ENCODE measurements at regions not wholly inside any gene's neighbourhood (a gene's known extent, or its start where the extent isn't known, plus 50 kb on each side); places are given as distances from the start of the nearest gene placed in this dataset.
"Not testable (repeated sequence)": the region's sequence is repeated elsewhere in the genome, so short reads cannot be mapped to it uniquely, and the experiment has no call there.

- DNase-seq (ENCODE audit: low spot score), result no peak
Observed at GRCh38 chr2:228956701-228957474, 314.2 kb downstream of the PID1 start.

GRCh38 chr2:228949831-228950230 lies 321.3 kb downstream of the PID1 start:
- no peak for DNase-seq (ENCODE audit: low spot score)

- no peak for DNase-seq (ENCODE audit: low spot score)
Observed at GRCh38 chr2:228945710-228946109, 325.4 kb downstream of the PID1 start.

GRCh38 chr2:228942856-228943255 lies 328.2 kb downstream of the PID1 start:
- DNase-seq (ENCODE audit: low spot score), result no peak

- no peak for DNase-seq (ENCODE audit: low spot score)
Observed at GRCh38 chr2:228938629-228939028, 332.5 kb downstream of the PID1 start.

- DNase-seq (ENCODE audit: low spot score), result no peak
Observed at GRCh38 chr2:228927028-228928010, 343.8 kb downstream of the PID1 start.

GRCh38 chr2:228919808-228920207 lies 351.3 kb downstream of the PID1 start:
- no peak for DNase-seq (ENCODE audit: low spot score)

GRCh38 chr2:228917220-228917619 lies 353.9 kb downstream of the PID1 start:
- peak; percentile 61 for DNase-seq (ENCODE audit: low spot score)

- peak; percentile 6 for DNase-seq (ENCODE audit: low spot score)
Observed at GRCh38 chr2:228916416-228917090, 354.5 kb downstream of the PID1 start.

- DNase-seq (ENCODE audit: low spot score), result no peak
Observed at GRCh38 chr2:228913176-228913575, 357.9 kb downstream of the PID1 start.

- DNase-seq (ENCODE audit: low spot score), result not testable (repeated sequence)
Observed at GRCh38 chr2:228910872-228911271, 360.2 kb downstream of the PID1 start.

GRCh38 chr2:228902176-228902575 lies 368.9 kb downstream of the PID1 start:
- DNase-seq (ENCODE audit: low spot score), result no peak

GRCh38 chr2:228901531-228901930 lies 369.6 kb downstream of the PID1 start:
- DNase-seq (ENCODE audit: low spot score), result peak; percentile 6

- DNase-seq (ENCODE audit: low spot score), result no peak
Observed at GRCh38 chr2:228878138-228878537, 392.9 kb downstream of the PID1 start.

GRCh38 chr2:228876276-228876675 lies 394.8 kb downstream of the PID1 start:
- DNase-seq (ENCODE audit: low spot score), result no peak

GRCh38 chr2:228875152-228875900 lies 395.8 kb downstream of the PID1 start:
- peak; percentile 27 for DNase-seq (ENCODE audit: low spot score)

GRCh38 chr2:228871012-228871411 lies 400.1 kb downstream of the PID1 start:
- no peak for DNase-seq (ENCODE audit: low spot score)

- no peak for DNase-seq (ENCODE audit: low spot score)
Observed at GRCh38 chr2:228869636-228870264, 401.3 kb downstream of the PID1 start.

- no peak for DNase-seq (ENCODE audit: low spot score)
Observed at GRCh38 chr2:228867406-228867805, 403.7 kb downstream of the PID1 start.

GRCh38 chr2:228866781-228867180 lies 404.3 kb downstream of the PID1 start:
- DNase-seq (ENCODE audit: low spot score), result no peak

GRCh38 chr2:228866044-228866443 lies 405.0 kb downstream of the PID1 start:
- DNase-seq (ENCODE audit: low spot score), result no peak
